Gastrocnemius medialis (tissue), 4 donors: ENCODE measurements at regions not wholly inside any gene's neighbourhood (a gene's known extent, or its start where the extent isn't known, plus 50 kb on each side); places are given as distances from the start of the nearest gene placed in this dataset.

ENCODE experiments used
- ATAC-seq, 2 donors: fragments of 150-250 bp; one replicate each; pipeline ENCODE4 v1.9.1; 2016
- DNase-seq, 2 donors: peaks; one replicate each; pipeline ENCODE4 v3.0.0-alpha.2; 2019
- H3K27ac ChIP-seq, 4 donors: fragments of 200-600 bp; sonication (generic); 1 replicate in 1 of 4; 2 replicates in 3 of 4; pipeline ENCODE4 v1.5.1; 2016 to 2018; ENCODE audit warnings: mild to moderate bottlenecking in 2 of 4, moderate library complexity in 1 of 4
- H3K27me3 ChIP-seq, 3 donors: fragments of 200-600 bp; sonication (generic) in 2 of 3; 1 replicate in 1 of 3; 2 replicates in 2 of 3; pipeline versions ENCODE4 v1.5.1 to v1.6.0; 2016 to 2019; ENCODE audit warnings: mild to moderate bottlenecking in 1 of 3, moderate library complexity in 1 of 3
- H3K36me3 ChIP-seq, 2 donors: fragments of 200-600 bp; sonication (generic) in 1 of 2; one replicate each; pipeline ENCODE4 v1.5.1; 2017 to 2018
- H3K4me1 ChIP-seq, 2 donors: fragments of 200-600 bp; sonication (generic) in 1 of 2; one replicate each; pipeline ENCODE4 v1.5.1; 2016 to 2017; ENCODE audit warnings: mild to moderate bottlenecking in 2 of 2
- H3K4me3 ChIP-seq, 4 donors: fragments of 200-600 bp; sonication (generic) in 3 of 4; 1 replicate in 1 of 4; 2 replicates in 3 of 4; pipeline ENCODE4 v1.5.1; 2016 to 2019; ENCODE audit warnings: mild to moderate bottlenecking in 2 of 4
- H3K9me3 ChIP-seq, 3 donors: fragments of 200-600 bp; sonication (generic) in 2 of 3; 1 replicate in 1 of 3; 2 replicates in 2 of 3; pipeline ENCODE4 v1.5.1; 2016 to 2019
- POLR2A ChIP-seq, 2 donors: fragments of 450-650 bp; IDR thresholded peaks; one replicate each; pipeline ENCODE4 v1.6.1; 2017; ENCODE audit warnings: antibody characterized with exemption in 2 of 2, mild to moderate bottlenecking in 2 of 2, moderate library complexity in 2 of 2
- in situ Hi-C, 4 donors: fragments of 200-750 bp; cut with MboI; loops; one replicate each; pipeline versions ENCODE4 v1.15.0 to v1.8.0; 2017; ENCODE audit warnings: low sequenced_read_pairs in 4 of 4
- intact Hi-C: fragments of 100-400 bp; cut with DNase I; formaldehyde crosslinking; loops from one replicate; pipeline ENCODE4 v1.15.1; 2023; ENCODE audit warnings: low total_unique reads
- TF ChIP-seq, protein P1 (sequence below), 5 experiments: fragments of 450-650 bp in 3 of 5; fragments of 200-600 bp in 2 of 5; sonication (generic) in 2 of 5; IDR thresholded peaks in 4 of 5; conservative IDR thresholded peaks in 1 of 5; 1 replicate in 4 of 5; 2 replicates in 1 of 5; pipeline ENCODE4 v1.5.1; 2016 to 2019; ENCODE audit warnings: antibody characterized with exemption in 5 of 5, mild to moderate bottlenecking in 3 of 5, moderate library complexity in 3 of 5

DNA sequence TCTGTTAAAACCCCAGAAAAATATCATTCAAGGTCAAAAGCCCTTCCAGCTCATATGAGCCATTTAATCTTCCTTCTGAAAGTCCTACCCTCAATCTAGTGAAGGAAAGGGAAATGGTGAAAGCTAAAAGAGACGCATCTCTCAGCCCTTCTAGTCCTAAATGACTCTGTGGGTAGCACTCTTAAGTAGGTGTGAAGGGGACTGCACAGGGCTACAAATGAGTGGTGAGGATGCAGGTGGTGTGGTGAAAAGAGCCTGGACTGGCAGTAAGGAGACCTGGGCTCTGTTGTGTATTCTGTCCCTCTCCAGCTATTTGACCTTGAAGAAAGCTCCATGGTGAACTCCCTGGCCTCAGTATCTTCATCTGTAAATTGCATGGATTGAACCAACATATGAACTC, 671.8 kb upstream of the DIPK2B start:
- no peak for TF ChIP-seq POLR2A (IDR thresholded peaks at IDR 0.05)
- TF ChIP-seq, protein P1, sequence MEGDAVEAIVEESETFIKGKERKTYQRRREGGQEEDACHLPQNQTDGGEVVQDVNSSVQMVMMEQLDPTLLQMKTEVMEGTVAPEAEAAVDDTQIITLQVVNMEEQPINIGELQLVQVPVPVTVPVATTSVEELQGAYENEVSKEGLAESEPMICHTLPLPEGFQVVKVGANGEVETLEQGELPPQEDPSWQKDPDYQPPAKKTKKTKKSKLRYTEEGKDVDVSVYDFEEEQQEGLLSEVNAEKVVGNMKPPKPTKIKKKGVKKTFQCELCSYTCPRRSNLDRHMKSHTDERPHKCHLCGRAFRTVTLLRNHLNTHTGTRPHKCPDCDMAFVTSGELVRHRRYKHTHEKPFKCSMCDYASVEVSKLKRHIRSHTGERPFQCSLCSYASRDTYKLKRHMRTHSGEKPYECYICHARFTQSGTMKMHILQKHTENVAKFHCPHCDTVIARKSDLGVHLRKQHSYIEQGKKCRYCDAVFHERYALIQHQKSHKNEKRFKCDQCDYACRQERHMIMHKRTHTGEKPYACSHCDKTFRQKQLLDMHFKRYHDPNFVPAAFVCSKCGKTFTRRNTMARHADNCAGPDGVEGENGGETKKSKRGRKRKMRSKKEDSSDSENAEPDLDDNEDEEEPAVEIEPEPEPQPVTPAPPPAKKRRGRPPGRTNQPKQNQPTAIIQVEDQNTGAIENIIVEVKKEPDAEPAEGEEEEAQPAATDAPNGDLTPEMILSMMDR (IDR thresholded peaks at IDR 0.05 in 4 of 5, conservative IDR thresholded peaks at IDR 0.05 in 1 of 5), result no peak

DNA sequence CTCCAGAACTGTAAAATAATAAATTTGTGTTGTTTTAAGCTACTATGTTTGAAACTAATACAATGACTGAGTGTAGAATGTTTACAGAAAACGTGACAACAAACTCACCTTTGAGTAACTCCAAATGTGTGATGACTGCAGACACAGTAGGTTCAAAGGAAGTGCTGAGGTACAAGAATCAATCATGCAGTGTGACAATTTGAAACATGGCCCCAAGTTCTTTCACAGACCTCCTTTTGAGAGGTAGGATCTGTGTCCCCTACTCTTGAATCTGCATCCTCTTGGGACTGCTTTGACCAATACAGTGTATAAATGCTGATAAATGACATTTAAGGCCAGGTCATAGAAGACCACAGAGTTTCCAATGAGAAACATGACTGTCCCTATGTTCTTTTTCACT, 667.7 kb upstream of the DIPK2B start:
- Histone ChIP-seq H3K27ac (no peak overlapping the region), H3K4me1 (no peaks in the 10 kb centered on the region), H3K36me3 (no peaks in the 10 kb centered on the region), H3K4me3 (no peak overlapping the region), H3K27me3 (no peaks in the 10 kb centered on the region), H3K9me3 (no peaks in the 10 kb centered on the region)
- in situ Hi-C loops, result no loop called here
- intact Hi-C loops, result no loop called here
- no peak for DNase-seq
- TF ChIP-seq POLR2A (IDR thresholded peaks at IDR 0.05), result no peak
- TF ChIP-seq, protein P1 (IDR thresholded peaks at IDR 0.05 in 4 of 5, conservative IDR thresholded peaks at IDR 0.05 in 1 of 5), result no peak
- no peak for ATAC-seq

More for the DNA sequence above, 671.8 kb upstream of the DIPK2B start:
- Histone ChIP-seq H3K4me1 (no peaks in the 10 kb centered on the region), H3K27ac (no peak overlapping the region), H3K4me3 (no peak overlapping the region), H3K36me3 (no peaks in the 10 kb centered on the region), H3K9me3 (no peaks in the 10 kb centered on the region), H3K27me3 (no peaks in the 10 kb centered on the region)
- in situ Hi-C loops (no loop called here), intact Hi-C loops (no loop called here)
- DNase-seq, result no peak
- ATAC-seq, result no peak

DNA sequence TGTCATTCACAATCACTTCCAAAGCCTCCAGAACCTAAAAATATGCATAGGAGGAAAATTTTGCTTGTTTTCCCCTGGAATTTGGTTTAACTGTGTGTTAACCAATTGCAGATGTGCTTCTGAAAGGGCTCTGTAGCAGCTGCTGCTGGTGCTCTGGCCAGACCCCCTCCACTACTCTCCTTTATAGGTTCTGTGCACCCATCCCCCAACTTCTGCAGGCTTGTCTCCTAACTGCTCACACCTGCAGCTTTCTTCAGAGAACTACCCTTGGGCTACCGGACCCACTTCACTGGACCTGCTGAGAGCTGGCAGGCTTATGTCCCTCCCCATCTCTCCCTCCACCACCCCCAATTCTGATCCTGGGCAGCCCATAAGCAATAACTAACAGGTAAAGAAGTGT, 662.1 kb upstream of the DIPK2B start:
- no peaks in the 10 kb centered on the region for H3K36me3 ChIP-seq
- H3K9me3 ChIP-seq, result no peaks in the 10 kb centered on the region
- ATAC-seq (no peak), DNase-seq (no peak)
- in situ Hi-C loops, result no loop called here
- no peak for TF ChIP-seq POLR2A (IDR thresholded peaks at IDR 0.05)
- TF ChIP-seq, protein P1 (IDR thresholded peaks at IDR 0.05 in 4 of 5, conservative IDR thresholded peaks at IDR 0.05 in 1 of 5), result no peak
- H3K4me3 ChIP-seq, result no peak overlapping the region
- no peaks in the 10 kb centered on the region for H3K4me1 ChIP-seq
- no peak overlapping the region for H3K27ac ChIP-seq
- H3K27me3 ChIP-seq, result no peaks in the 10 kb centered on the region
- intact Hi-C loops, result no loop called here

DNA sequence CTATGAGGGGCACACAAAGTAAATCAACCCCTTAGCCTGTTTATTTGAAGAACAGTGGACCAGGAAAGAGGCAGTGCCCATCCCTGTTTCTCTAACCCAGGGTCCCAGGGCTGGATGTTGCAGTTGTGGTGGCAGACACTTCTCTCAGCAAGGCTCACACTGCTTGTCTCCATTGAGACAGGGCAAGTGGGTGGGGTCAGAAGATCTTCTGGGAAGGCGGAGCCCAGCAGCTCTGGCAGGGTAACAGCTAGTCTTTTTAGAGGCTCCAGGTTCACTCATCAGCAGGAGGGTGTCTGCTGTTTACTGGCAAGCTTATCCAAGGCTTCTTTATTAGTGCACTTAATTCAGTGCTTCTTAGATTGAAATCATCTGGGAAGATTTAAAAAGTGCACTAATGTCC, 659.8 kb upstream of the DIPK2B start:
- no peak overlapping the region for H3K4me3 ChIP-seq
- no peak overlapping the region for H3K27ac ChIP-seq
- H3K9me3 ChIP-seq, result no peaks in the 10 kb centered on the region
- H3K36me3 ChIP-seq, result no peaks in the 10 kb centered on the region
- no peaks in the 10 kb centered on the region for H3K27me3 ChIP-seq
- no peak for TF ChIP-seq POLR2A (IDR thresholded peaks at IDR 0.05)
- TF ChIP-seq, protein P1 (IDR thresholded peaks at IDR 0.05 in 4 of 5, conservative IDR thresholded peaks at IDR 0.05 in 1 of 5), result no peak
- DNase-seq, result no peak
- in situ Hi-C loops (no loop called here), intact Hi-C loops (no loop called here)
- ATAC-seq, result no peak
- H3K4me1 ChIP-seq, result no peaks in the 10 kb centered on the region

DNA sequence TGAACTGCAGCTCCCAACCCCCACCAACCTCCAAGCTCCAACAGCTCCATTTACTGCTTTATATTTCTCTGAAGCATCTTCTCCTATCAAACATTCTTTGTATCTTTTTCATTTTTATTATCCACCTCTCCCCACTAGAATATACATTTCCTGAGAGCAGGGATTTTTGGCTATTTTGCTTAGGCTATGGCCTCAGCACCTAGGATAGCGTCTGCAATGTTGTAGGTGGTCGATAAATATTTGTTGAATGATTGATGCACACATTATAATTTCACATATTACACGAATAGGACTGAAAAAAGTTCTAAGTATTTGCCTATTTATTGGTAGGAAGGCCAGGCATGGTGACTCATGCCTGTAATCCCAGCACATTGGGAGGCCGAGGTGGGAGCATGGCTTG, 658.7 kb upstream of the DIPK2B start:
- Histone ChIP-seq H3K27me3 (no peaks in the 10 kb centered on the region), H3K36me3 (no peaks in the 10 kb centered on the region), H3K27ac (no peak overlapping the region), H3K4me3 (no peak overlapping the region), H3K4me1 (no peaks in the 10 kb centered on the region), H3K9me3 (no peaks in the 10 kb centered on the region)
- TF ChIP-seq, protein P1 (IDR thresholded peaks at IDR 0.05 in 4 of 5, conservative IDR thresholded peaks at IDR 0.05 in 1 of 5), result no peak
- TF ChIP-seq POLR2A (IDR thresholded peaks at IDR 0.05), result no peak
- DNase-seq (no peak), ATAC-seq (no peak)
- in situ Hi-C loops, result no loop called here
- intact Hi-C loops, result loop anchor here (10.0 kb wide), 1 partner anchor 535 kb away; no protein-coding TSS in a partner anchor
